Inflammatory macrophage treated with lipopolysaccharide for 1 hour (primary cell): ENCODE measurements at regions not wholly inside any gene's neighbourhood (a gene's known extent, or its start where the extent isn't known, plus 50 kb on each side); places are given as distances from the start of the nearest gene placed in this dataset.
"Not testable (repeated sequence)": the region's sequence is repeated elsewhere in the genome, so short reads cannot be mapped to it uniquely, and the experiment has no call there.

Experiments
- DNase-seq, 2 donors: peaks; one replicate each; pipeline ENCODE4 v3.0.0-alpha.2; 2020 to 2022

GRCh38 chrX:111581086-111581485 is 69.6 kb downstream of the SERTM2 start:
- DNase-seq: no peak

- DNase-seq: no peak
Measured at GRCh38 chrX:111585337-111585736, 73.9 kb downstream of the SERTM2 start.

GRCh38 chrX:111594348-111594877 is 83.0 kb downstream of the SERTM2 start:
- DNase-seq: not testable (repeated sequence)

GRCh38 chrX:111597967-111598366 is 83.0 kb upstream of the ALG13 start:
- DNase-seq: no peak

GRCh38 chrX:111608724-111609123 is 72.2 kb upstream of the ALG13 start:
- DNase-seq: no peak

GRCh38 chrX:111609206-111609605 is 71.8 kb upstream of the ALG13 start:
- DNase-seq: no peak

- no peak for DNase-seq
Measured at GRCh38 chrX:111615227-111615626, 65.7 kb upstream of the ALG13 start.

GRCh38 chrX:111616786-111617185 is 64.2 kb upstream of the ALG13 start:
- no peak for DNase-seq

GRCh38 chrX:111620084-111620483 is 60.9 kb upstream of the ALG13 start:
- peak in 1 of 2 donors; percentile 4 for DNase-seq

- no peak for DNase-seq
Measured at GRCh38 chrX:111624169-111624568, 56.8 kb upstream of the ALG13 start.

- DNase-seq: not testable (repeated sequence)
Measured at GRCh38 chrX:111627256-111627655, 53.7 kb upstream of the ALG13 start.
